ENCODE measurements at regions not wholly inside any gene's neighbourhood (a gene's known extent, or its start where the extent isn't known, plus 50 kb on each side); places are given as distances from the start of the nearest gene placed in this dataset.

DNA sequence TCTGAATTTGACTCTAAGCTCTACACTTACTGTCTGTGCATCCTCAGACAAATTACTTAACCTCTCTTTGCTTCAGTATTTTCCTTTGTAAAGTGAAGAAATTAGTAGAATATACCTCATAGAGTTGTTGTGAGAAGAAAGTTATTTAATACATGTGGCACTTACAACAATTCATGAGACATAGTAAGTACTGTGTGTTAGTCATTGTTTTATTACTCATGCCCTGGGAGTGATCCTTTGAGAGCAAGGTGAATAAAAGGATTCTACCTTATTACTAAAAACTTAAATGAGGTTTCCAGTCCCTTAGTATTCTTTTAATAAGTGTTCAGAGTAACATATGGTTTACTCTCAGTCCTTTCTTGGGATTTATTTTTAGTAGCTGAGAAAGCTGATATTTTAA lies 233.6 kb upstream of the MAP3K7 start:
- TF ChIP-seq, protein P1, sequence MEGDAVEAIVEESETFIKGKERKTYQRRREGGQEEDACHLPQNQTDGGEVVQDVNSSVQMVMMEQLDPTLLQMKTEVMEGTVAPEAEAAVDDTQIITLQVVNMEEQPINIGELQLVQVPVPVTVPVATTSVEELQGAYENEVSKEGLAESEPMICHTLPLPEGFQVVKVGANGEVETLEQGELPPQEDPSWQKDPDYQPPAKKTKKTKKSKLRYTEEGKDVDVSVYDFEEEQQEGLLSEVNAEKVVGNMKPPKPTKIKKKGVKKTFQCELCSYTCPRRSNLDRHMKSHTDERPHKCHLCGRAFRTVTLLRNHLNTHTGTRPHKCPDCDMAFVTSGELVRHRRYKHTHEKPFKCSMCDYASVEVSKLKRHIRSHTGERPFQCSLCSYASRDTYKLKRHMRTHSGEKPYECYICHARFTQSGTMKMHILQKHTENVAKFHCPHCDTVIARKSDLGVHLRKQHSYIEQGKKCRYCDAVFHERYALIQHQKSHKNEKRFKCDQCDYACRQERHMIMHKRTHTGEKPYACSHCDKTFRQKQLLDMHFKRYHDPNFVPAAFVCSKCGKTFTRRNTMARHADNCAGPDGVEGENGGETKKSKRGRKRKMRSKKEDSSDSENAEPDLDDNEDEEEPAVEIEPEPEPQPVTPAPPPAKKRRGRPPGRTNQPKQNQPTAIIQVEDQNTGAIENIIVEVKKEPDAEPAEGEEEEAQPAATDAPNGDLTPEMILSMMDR (IDR thresholded peaks at IDR 0.05; ENCODE audit: low read depth, low read length, missing input control), result no peak
- TF ChIP-seq, protein P2, sequence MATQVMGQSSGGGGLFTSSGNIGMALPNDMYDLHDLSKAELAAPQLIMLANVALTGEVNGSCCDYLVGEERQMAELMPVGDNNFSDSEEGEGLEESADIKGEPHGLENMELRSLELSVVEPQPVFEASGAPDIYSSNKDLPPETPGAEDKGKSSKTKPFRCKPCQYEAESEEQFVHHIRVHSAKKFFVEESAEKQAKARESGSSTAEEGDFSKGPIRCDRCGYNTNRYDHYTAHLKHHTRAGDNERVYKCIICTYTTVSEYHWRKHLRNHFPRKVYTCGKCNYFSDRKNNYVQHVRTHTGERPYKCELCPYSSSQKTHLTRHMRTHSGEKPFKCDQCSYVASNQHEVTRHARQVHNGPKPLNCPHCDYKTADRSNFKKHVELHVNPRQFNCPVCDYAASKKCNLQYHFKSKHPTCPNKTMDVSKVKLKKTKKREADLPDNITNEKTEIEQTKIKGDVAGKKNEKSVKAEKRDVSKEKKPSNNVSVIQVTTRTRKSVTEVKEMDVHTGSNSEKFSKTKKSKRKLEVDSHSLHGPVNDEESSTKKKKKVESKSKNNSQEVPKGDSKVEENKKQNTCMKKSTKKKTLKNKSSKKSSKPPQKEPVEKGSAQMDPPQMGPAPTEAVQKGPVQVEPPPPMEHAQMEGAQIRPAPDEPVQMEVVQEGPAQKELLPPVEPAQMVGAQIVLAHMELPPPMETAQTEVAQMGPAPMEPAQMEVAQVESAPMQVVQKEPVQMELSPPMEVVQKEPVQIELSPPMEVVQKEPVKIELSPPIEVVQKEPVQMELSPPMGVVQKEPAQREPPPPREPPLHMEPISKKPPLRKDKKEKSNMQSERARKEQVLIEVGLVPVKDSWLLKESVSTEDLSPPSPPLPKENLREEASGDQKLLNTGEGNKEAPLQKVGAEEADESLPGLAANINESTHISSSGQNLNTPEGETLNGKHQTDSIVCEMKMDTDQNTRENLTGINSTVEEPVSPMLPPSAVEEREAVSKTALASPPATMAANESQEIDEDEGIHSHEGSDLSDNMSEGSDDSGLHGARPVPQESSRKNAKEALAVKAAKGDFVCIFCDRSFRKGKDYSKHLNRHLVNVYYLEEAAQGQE (IDR thresholded peaks at IDR 0.05), result no peak
- no peak for TF ChIP-seq HNF4G (IDR thresholded peaks at IDR 0.05)
- TF ChIP-seq, protein P3, sequence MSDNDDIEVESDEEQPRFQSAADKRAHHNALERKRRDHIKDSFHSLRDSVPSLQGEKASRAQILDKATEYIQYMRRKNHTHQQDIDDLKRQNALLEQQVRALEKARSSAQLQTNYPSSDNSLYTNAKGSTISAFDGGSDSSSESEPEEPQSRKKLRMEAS (IDR thresholded peaks at IDR 0.05), result no peak
- TF ChIP-seq GABPA (IDR thresholded peaks at IDR 0.05 in 1 of 2, conservative IDR thresholded peaks at IDR 0.05 in 1 of 2), result no peak
- TF ChIP-seq YY1 (IDR thresholded peaks at IDR 0.05), result no peak
- TF ChIP-seq SP1 (IDR thresholded peaks at IDR 0.05), result no peak
- TF ChIP-seq, protein P4, sequence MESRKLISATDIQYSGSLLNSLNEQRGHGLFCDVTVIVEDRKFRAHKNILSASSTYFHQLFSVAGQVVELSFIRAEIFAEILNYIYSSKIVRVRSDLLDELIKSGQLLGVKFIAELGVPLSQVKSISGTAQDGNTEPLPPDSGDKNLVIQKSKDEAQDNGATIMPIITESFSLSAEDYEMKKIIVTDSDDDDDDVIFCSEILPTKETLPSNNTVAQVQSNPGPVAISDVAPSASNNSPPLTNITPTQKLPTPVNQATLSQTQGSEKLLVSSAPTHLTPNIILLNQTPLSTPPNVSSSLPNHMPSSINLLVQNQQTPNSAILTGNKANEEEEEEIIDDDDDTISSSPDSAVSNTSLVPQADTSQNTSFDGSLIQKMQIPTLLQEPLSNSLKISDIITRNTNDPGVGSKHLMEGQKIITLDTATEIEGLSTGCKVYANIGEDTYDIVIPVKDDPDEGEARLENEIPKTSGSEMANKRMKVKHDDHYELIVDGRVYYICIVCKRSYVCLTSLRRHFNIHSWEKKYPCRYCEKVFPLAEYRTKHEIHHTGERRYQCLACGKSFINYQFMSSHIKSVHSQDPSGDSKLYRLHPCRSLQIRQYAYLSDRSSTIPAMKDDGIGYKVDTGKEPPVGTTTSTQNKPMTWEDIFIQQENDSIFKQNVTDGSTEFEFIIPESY (IDR thresholded peaks at IDR 0.05), result no peak

Data from liver (tissue), 3 donors.